HG03460 (cell line): ENCODE measurements at regions not wholly inside any gene's neighbourhood (a gene's known extent, or its start where the extent isn't known, plus 50 kb on each side); places are given as distances from the start of the nearest gene placed in this dataset.
"Not testable (repeated sequence)": the region's sequence is repeated elsewhere in the genome, so short reads cannot be mapped to it uniquely, and the experiment has no call there.

Experiments used
- ATAC-seq: cut with Tn5 transposase; IDR thresholded peaks from one replicate; pipeline ENCODE4 v1.9.1; 2021; ENCODE audit not compliant: unreplicated experiment

GRCh38 chr3:188972310-188972709, 199.5 kb upstream of the TPRG1 start:
- ATAC-seq: no peak

- ATAC-seq: no peak
Observed at GRCh38 chr3:188974856-188975599, 196.7 kb upstream of the TPRG1 start.

- ATAC-seq: no peak
Observed at GRCh38 chr3:188975600-188976314, 196.0 kb upstream of the TPRG1 start.

GRCh38 chr3:188976407-188976806, 195.4 kb upstream of the TPRG1 start:
- no peak for ATAC-seq

GRCh38 chr3:188978421-188979171, 193.2 kb upstream of the TPRG1 start:
- ATAC-seq: no peak

- ATAC-seq: no peak
Observed at GRCh38 chr3:188979248-188979647, 192.5 kb upstream of the TPRG1 start.

GRCh38 chr3:188979669-188980310, 192.0 kb upstream of the TPRG1 start:
- no peak for ATAC-seq

- ATAC-seq: no peak
Observed at GRCh38 chr3:188993181-188993580, 178.6 kb upstream of the TPRG1 start.

GRCh38 chr3:189001559-189001958, 170.2 kb upstream of the TPRG1 start:
- no peak for ATAC-seq

- no peak for ATAC-seq
Observed at GRCh38 chr3:189003410-189003809, 168.4 kb upstream of the TPRG1 start.

- ATAC-seq: no peak
Observed at GRCh38 chr3:189013224-189013888, 158.4 kb upstream of the TPRG1 start.

- no peak for ATAC-seq
Observed at GRCh38 chr3:189014526-189014925, 157.2 kb upstream of the TPRG1 start.

GRCh38 chr3:189022576-189023466, 148.9 kb upstream of the TPRG1 start:
- not testable (repeated sequence) for ATAC-seq

- no peak for ATAC-seq
Observed at GRCh38 chr3:189025866-189026265, 145.9 kb upstream of the TPRG1 start.

- ATAC-seq: no peak
Observed at GRCh38 chr3:189027626-189028155, 144.1 kb upstream of the TPRG1 start.

GRCh38 chr3:189038773-189039745, 132.7 kb upstream of the TPRG1 start:
- no peak for ATAC-seq

GRCh38 chr3:189040656-189041335, 131.0 kb upstream of the TPRG1 start:
- ATAC-seq: no peak
